ENCODE measurements at regions not wholly inside any gene's neighbourhood (a gene's known extent, or its start where the extent isn't known, plus 50 kb on each side); places are given as distances from the start of the nearest gene placed in this dataset.

DNA sequence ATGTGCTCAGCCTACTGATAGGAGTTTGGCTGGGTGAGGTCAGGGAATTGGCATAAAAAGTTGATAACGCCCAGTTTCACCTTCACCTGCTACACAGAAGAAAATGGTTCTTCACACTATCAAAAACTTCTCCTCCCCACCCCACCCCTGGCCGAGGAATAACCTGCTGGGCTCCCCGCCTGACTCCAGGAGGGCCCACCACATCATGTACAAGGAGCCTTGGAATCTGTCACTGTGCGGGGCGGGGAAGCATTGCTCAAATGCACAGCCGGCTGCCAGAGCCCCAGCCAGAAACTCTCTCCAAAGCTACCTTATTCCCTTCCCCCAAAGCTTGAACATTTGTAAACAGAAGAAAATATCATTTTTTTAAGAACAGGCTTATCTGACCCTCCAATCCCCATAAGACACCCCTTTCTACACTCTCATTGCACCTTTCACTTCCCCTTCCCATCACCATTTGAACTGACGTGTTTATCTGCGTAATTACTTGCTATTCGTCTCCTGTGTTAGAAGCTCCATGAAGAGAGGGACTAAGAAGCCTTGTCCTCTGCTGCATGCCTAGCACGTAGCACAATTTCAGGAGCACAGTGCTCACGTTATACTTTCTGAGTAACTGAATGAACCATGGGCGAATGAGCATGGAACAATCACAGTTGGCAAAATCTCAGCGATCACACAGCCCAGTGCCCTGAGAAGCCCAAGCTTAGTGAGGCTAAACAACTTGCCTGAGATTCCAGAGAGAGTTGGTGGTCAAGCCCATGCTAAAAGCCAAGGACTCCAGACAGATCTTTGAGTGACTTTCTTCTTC lies 82.9 kb downstream of the HES1 start:
- DNase-seq (ENCODE audit: low spot score): no peak
- Histone ChIP-seq H3K4me1 (ENCODE audit: insufficient read depth, low read length, poor library complexity, severe bottlenecking) (no peaks in the 10 kb centered on the region), H3K4me3 (ENCODE audit: low read depth, low read length, poor library complexity, severe bottlenecking) (no peak overlapping the region), H3K36me3 (ENCODE audit: insufficient read depth, low read length, poor library complexity, severe bottlenecking) (no peaks in the 10 kb centered on the region), H3K27ac (ENCODE audit: low read depth, low read length, poor library complexity, severe bottlenecking) (no peak overlapping the region), H3K27me3 (replicated peaks; ENCODE audit: insufficient read depth, low read depth, low read length, poor library complexity) (no peaks in the 10 kb centered on the region), H3K9me3 (ENCODE audit: low read depth, low read length, poor library complexity, severe bottlenecking) (no peaks in the 10 kb centered on the region)
- intact Hi-C loops (cut with micrococcal nuclease; ENCODE audit: unreplicated experiment): no loop called here
- no TSS peak for BruUV-seq (replicated peaks)
- ChIA-PET CTCF (no interaction called here), POLR2A (ENCODE audit: low non-redundant PET) (no interaction called here)
- no peak for TF ChIP-seq EZH2 (IDR thresholded peaks at IDR 0.05; ENCODE audit: borderline replicate concordance, low read depth, low read length, poor library complexity, severe bottlenecking)
- TF ChIP-seq, protein P1, sequence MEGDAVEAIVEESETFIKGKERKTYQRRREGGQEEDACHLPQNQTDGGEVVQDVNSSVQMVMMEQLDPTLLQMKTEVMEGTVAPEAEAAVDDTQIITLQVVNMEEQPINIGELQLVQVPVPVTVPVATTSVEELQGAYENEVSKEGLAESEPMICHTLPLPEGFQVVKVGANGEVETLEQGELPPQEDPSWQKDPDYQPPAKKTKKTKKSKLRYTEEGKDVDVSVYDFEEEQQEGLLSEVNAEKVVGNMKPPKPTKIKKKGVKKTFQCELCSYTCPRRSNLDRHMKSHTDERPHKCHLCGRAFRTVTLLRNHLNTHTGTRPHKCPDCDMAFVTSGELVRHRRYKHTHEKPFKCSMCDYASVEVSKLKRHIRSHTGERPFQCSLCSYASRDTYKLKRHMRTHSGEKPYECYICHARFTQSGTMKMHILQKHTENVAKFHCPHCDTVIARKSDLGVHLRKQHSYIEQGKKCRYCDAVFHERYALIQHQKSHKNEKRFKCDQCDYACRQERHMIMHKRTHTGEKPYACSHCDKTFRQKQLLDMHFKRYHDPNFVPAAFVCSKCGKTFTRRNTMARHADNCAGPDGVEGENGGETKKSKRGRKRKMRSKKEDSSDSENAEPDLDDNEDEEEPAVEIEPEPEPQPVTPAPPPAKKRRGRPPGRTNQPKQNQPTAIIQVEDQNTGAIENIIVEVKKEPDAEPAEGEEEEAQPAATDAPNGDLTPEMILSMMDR (conservative IDR thresholded peaks at IDR 0.05; ENCODE audit: low read depth, low read length): no peak

- Histone ChIP-seq H3K27ac (ENCODE audit: low read depth, low read length, poor library complexity, severe bottlenecking) (no peak overlapping the region), H3K4me1 (ENCODE audit: insufficient read depth, low read length, poor library complexity, severe bottlenecking) (peaks cover 6% of the 10 kb centered on the region), H3K4me3 (ENCODE audit: low read depth, low read length, poor library complexity, severe bottlenecking) (no peak overlapping the region), H3K27me3 (replicated peaks; ENCODE audit: insufficient read depth, low read depth, low read length, poor library complexity) (no peaks in the 10 kb centered on the region), H3K36me3 (ENCODE audit: insufficient read depth, low read length, poor library complexity, severe bottlenecking) (no peaks in the 10 kb centered on the region), H3K9me3 (ENCODE audit: low read depth, low read length, poor library complexity, severe bottlenecking) (no peaks in the 10 kb centered on the region)
- TF ChIP-seq EZH2 (IDR thresholded peaks at IDR 0.05; ENCODE audit: borderline replicate concordance, low read depth, low read length, poor library complexity, severe bottlenecking): no peak
- TF ChIP-seq, protein P1 (conservative IDR thresholded peaks at IDR 0.05; ENCODE audit: low read depth, low read length): no peak
- no TSS peak for BruUV-seq (replicated peaks)
- ChIA-PET CTCF (no interaction called here), POLR2A (ENCODE audit: low non-redundant PET) (no interaction called here)
- no peak for DNase-seq (ENCODE audit: low spot score)
- intact Hi-C loops (cut with micrococcal nuclease; ENCODE audit: unreplicated experiment): no loop called here
These were observed 84.0 kb downstream of the HES1 start for GRCh38 chr3:194219826-194220410.

- no peaks in the 10 kb centered on the region for H3K9me3 ChIP-seq (ENCODE audit: low read depth, low read length, poor library complexity, severe bottlenecking)
- H3K27me3 ChIP-seq (replicated peaks; ENCODE audit: insufficient read depth, low read depth, low read length, poor library complexity): no peaks in the 10 kb centered on the region
- intact Hi-C loops (cut with micrococcal nuclease; ENCODE audit: unreplicated experiment): no loop called here
- no peaks in the 10 kb centered on the region for H3K36me3 ChIP-seq (ENCODE audit: insufficient read depth, low read length, poor library complexity, severe bottlenecking)
- H3K4me3 ChIP-seq (ENCODE audit: low read depth, low read length, poor library complexity, severe bottlenecking): no peak overlapping the region
- TF ChIP-seq, protein P1 (conservative IDR thresholded peaks at IDR 0.05; ENCODE audit: low read depth, low read length): no peak
- no peak for TF ChIP-seq EZH2 (IDR thresholded peaks at IDR 0.05; ENCODE audit: borderline replicate concordance, low read depth, low read length, poor library complexity, severe bottlenecking)
- no TSS peak for BruUV-seq (replicated peaks)
- H3K27ac ChIP-seq (ENCODE audit: low read depth, low read length, poor library complexity, severe bottlenecking): no peak overlapping the region
- H3K4me1 ChIP-seq (ENCODE audit: insufficient read depth, low read length, poor library complexity, severe bottlenecking): peaks cover 8% of the 10 kb centered on the region
- POLR2A ChIA-PET (ENCODE audit: low non-redundant PET): no interaction called here
- CTCF ChIA-PET: no interaction called here
- DNase-seq (ENCODE audit: low spot score): no peak
These were observed 85.0 kb downstream of the HES1 start for GRCh38 chr3:194220901-194221326.

Measured in A673 (cell line).